HEK293 (cell line): ENCODE measurements at regions not wholly inside any gene's neighbourhood (a gene's known extent, or its start where the extent isn't known, plus 50 kb on each side); places are given as distances from the start of the nearest gene placed in this dataset.
A peak's percentile ranks its signal among the peaks of the same experiment; 100 is the strongest.

Experiments used
- GFI1B ChIP-seq: fragments of 450-650 bp; formaldehyde crosslinking; IDR thresholded peaks from 2 replicates; pipeline ENCODE4 v1.5.1; 2016; ENCODE audit warnings: missing biosample characterization, missing genetic modification characterization
- GLI4 ChIP-seq: fragments of 450-650 bp; formaldehyde crosslinking; IDR thresholded peaks from 2 replicates; pipeline ENCODE4 v1.5.1; 2016; ENCODE audit warnings: missing biosample characterization, missing genetic modification characterization
- HOXA7 ChIP-seq: sonication (generic); formaldehyde crosslinking; IDR thresholded peaks from 2 replicates; pipeline ENCODE4 v1.8.1; 2022; ENCODE audit warnings: missing genetic modification reagents, borderline replicate concordance
- IKZF3 ChIP-seq: fragments of 450-650 bp; IDR thresholded peaks from 2 replicates; pipeline ENCODE4 v1.5.0; 2018; ENCODE audit warnings: missing biosample characterization, mild to moderate bottlenecking, missing genetic modification characterization, moderate library complexity
- OSR2 ChIP-seq: fragments of 450-650 bp; formaldehyde crosslinking; IDR thresholded peaks from 2 replicates; pipeline ENCODE4 v1.5.1; 2016; ENCODE audit warnings: missing biosample characterization, missing genetic modification characterization
- SP7 ChIP-seq: fragments of 450-650 bp; formaldehyde crosslinking; IDR thresholded peaks from 2 replicates; pipeline ENCODE4 v1.5.1; 2016; ENCODE audit warnings: missing biosample characterization, missing genetic modification characterization
- YY2 ChIP-seq: fragments of 450-650 bp; formaldehyde crosslinking; IDR thresholded peaks from 2 replicates; pipeline ENCODE4 v1.5.1; 2016; ENCODE audit warnings: missing biosample characterization, missing genetic modification characterization
- ZFP69B ChIP-seq: fragments of 450-650 bp; formaldehyde crosslinking; IDR thresholded peaks from 2 replicates; pipeline ENCODE4 v1.5.1; 2016; ENCODE audit warnings: missing biosample characterization, missing genetic modification characterization
- ZIC2 ChIP-seq: fragments of 450-650 bp; formaldehyde crosslinking; IDR thresholded peaks from 2 replicates; pipeline ENCODE4 v1.5.1; 2016; ENCODE audit warnings: missing biosample characterization, missing genetic modification characterization
- ZNF112 ChIP-seq: fragments of 450-650 bp; formaldehyde crosslinking; IDR thresholded peaks from 2 replicates; pipeline ENCODE4 v1.5.0; 2017; ENCODE audit warnings: missing biosample characterization, missing genetic modification characterization
- ZNF114 ChIP-seq: fragments of 450-650 bp; formaldehyde crosslinking; IDR thresholded peaks from 2 replicates; pipeline ENCODE4 v1.5.0; 2017; ENCODE audit warnings: missing biosample characterization, missing genetic modification characterization
- ZNF174 ChIP-seq: fragments of 450-650 bp; formaldehyde crosslinking; IDR thresholded peaks from 2 replicates; pipeline ENCODE4 v1.5.0; 2017; ENCODE audit warnings: missing biosample characterization, mild to moderate bottlenecking, missing genetic modification characterization
- ZNF175 ChIP-seq: fragments of 450-650 bp; formaldehyde crosslinking; IDR thresholded peaks from 2 replicates; pipeline ENCODE4 v1.5.1; 2016; ENCODE audit warnings: missing biosample characterization, missing genetic modification characterization
- ZNF184 ChIP-seq: fragments of 450-650 bp; IDR thresholded peaks from 2 replicates; pipeline ENCODE4 v1.5.1; 2018; ENCODE audit warnings: missing biosample characterization, mild to moderate bottlenecking, missing genetic modification characterization
- ZNF335 ChIP-seq: fragments of 450-650 bp; formaldehyde crosslinking; conservative IDR thresholded peaks from 2 replicates; pipeline ENCODE4 v1.5.1; 2016; ENCODE audit warnings: missing biosample characterization, missing genetic modification characterization
- ZNF341 ChIP-seq: fragments of 450-650 bp; formaldehyde crosslinking; IDR thresholded peaks from 2 replicates; pipeline ENCODE4; 2016; ENCODE audit warnings: low read depth, missing biosample characterization, missing genetic modification characterization
- ZNF350 ChIP-seq: fragments of 450-650 bp; formaldehyde crosslinking; IDR thresholded peaks from 2 replicates; pipeline ENCODE4 v1.5.0; 2017; ENCODE audit warnings: missing biosample characterization, mild to moderate bottlenecking, missing genetic modification characterization
- ZNF391 ChIP-seq: fragments of 450-650 bp; formaldehyde crosslinking; IDR thresholded peaks from 2 replicates; pipeline ENCODE4 v1.5.1; 2016; ENCODE audit warnings: low read depth, missing biosample characterization, missing genetic modification characterization, borderline replicate concordance
- ZNF404 ChIP-seq: fragments of 450-650 bp; formaldehyde crosslinking; IDR thresholded peaks from 2 replicates; pipeline ENCODE4 v1.5.1; 2017; ENCODE audit warnings: missing biosample characterization, missing genetic modification characterization
- ZNF473 ChIP-seq: fragments of 450-650 bp; formaldehyde crosslinking; IDR thresholded peaks from 2 replicates; pipeline ENCODE4 v1.5.1; 2017; ENCODE audit warnings: missing biosample characterization, missing genetic modification characterization
- ZNF514 ChIP-seq: fragments of 450-650 bp; formaldehyde crosslinking; IDR thresholded peaks from 2 replicates; pipeline ENCODE4 v1.5.1; 2016; ENCODE audit warnings: missing biosample characterization, missing genetic modification characterization
- ZNF560 ChIP-seq: fragments of 450-650 bp; formaldehyde crosslinking; IDR thresholded peaks from 2 replicates; pipeline ENCODE4 v1.5.1; 2017; ENCODE audit warnings: missing biosample characterization, missing genetic modification characterization, borderline replicate concordance
- ZNF600 ChIP-seq: fragments of 450-650 bp; formaldehyde crosslinking; IDR thresholded peaks from 2 replicates; pipeline ENCODE4 v1.5.1; 2016; ENCODE audit warnings: missing biosample characterization, missing genetic modification characterization
- ZNF610 ChIP-seq: fragments of 450-650 bp; formaldehyde crosslinking; IDR thresholded peaks from 2 replicates; pipeline ENCODE4 v1.5.1; 2016; ENCODE audit warnings: missing biosample characterization, missing genetic modification characterization, borderline replicate concordance
- ZNF654 ChIP-seq: fragments of 450-650 bp; formaldehyde crosslinking; IDR thresholded peaks from 2 replicates; pipeline ENCODE4 v1.5.1; 2016; ENCODE audit warnings: low read depth, missing biosample characterization, missing genetic modification characterization
- ZNF660 ChIP-seq: fragments of 450-650 bp; IDR thresholded peaks from 2 replicates; pipeline ENCODE4 v1.5.1; 2018; ENCODE audit warnings: missing biosample characterization, mild to moderate bottlenecking, missing genetic modification characterization
- ZNF677 ChIP-seq: fragments of 450-650 bp; IDR thresholded peaks from 2 replicates; pipeline ENCODE4 v1.5.0; 2018; ENCODE audit warnings: missing biosample characterization, mild to moderate bottlenecking, missing genetic modification characterization, moderate library complexity
- ZNF776 ChIP-seq: fragments of 450-650 bp; formaldehyde crosslinking; IDR thresholded peaks from 2 replicates; pipeline ENCODE4 v1.5.0; 2017; ENCODE audit warnings: missing biosample characterization, missing genetic modification characterization, borderline replicate concordance
- ZNF791 ChIP-seq: fragments of 450-650 bp; formaldehyde crosslinking; IDR thresholded peaks from 2 replicates; pipeline ENCODE4 v1.5.1; 2016; ENCODE audit warnings: missing biosample characterization, missing genetic modification characterization
- ZXDB ChIP-seq: fragments of 450-650 bp; formaldehyde crosslinking; IDR thresholded peaks from 2 replicates; pipeline ENCODE4 v1.5.1; 2016; ENCODE audit warnings: missing biosample characterization, missing genetic modification characterization
- TF ChIP-seq, protein P1 (sequence below): fragments of 450-650 bp; formaldehyde crosslinking; IDR thresholded peaks from 2 replicates; pipeline ENCODE4 v1.5.1; 2017; ENCODE audit warnings: missing biosample characterization, missing genetic modification characterization
- TF ChIP-seq, protein P2 (sequence below): fragments of 450-650 bp; formaldehyde crosslinking; IDR thresholded peaks from 2 replicates; pipeline ENCODE4 v1.5.1; 2016; ENCODE audit warnings: missing biosample characterization, missing genetic modification characterization
- TF ChIP-seq, protein P3 (sequence below): fragments of 450-650 bp; formaldehyde crosslinking; IDR thresholded peaks from 2 replicates; pipeline ENCODE4 v1.5.1; 2016; ENCODE audit warnings: missing biosample characterization, missing genetic modification characterization
- TF ChIP-seq, protein P4 (sequence below): fragments of 450-650 bp; formaldehyde crosslinking; IDR thresholded peaks from 2 replicates; pipeline ENCODE4 v1.5.1; 2017; ENCODE audit warnings: missing biosample characterization, mild to moderate bottlenecking, missing genetic modification characterization, moderate library complexity

DNA sequence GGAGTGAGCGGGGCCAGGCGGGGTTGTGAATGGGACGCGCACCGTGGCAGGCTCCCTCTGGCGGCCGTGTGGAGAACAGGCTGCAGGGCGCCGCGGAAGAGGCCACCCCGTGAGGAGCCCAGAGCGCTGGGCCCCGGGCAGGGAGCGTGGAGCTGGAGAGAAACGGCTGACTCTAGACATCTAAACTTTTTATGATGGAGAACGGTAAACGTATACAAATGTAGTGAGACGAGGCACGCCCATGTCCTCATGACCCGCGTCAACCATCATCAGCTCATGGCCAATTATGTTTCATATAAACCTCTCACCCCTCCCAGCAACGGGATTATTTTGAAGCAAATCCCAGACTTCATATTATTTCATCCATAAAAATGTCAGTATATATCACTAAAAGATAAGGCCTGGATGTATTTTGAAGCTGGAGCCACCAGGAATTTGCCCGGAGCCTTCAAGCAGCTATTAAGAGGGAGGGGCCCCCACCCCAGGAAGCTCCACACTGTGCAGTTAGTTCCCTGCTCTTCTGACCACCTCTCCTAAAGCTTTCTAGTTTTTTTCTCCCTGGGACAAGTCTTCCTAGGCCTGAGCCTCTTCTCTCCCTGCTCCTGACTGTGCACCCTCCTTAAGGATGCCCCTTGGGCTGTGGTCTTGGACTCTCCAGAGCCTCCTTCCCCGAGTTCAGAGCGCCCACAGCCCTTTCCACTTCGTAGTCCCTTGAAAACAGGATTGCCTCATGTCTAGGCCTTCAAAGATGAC lies 149.5 kb downstream of the SMAD6 start (continued):
- TF ChIP-seq OSR2 (peak; percentile 67; the same call in 1 of the 2 replicates), ZNF473 (tag by site-specific recombination) (no peak), ZNF560 (tag by site-specific recombination) (no peak), ZIC2 (tag by site-specific recombination) (peak; percentile 78), GLI4 (tag by site-specific recombination) (no peak), ZNF654 (tag by site-specific recombination) (no peak), ZNF114 (no peak), ZNF660 (peak; percentile 96), ZNF350 (tag by site-specific recombination) (no peak), ZNF175 (tag by site-specific recombination) (no peak), ZNF404 (no peak), SP7 (tag by site-specific recombination) (peak; percentile 80), YY2 (tag by site-specific recombination) (peak; percentile 62; the same call in 1 of the 2 replicates), ZNF341 (tag by site-specific recombination) (peak; percentile 96), ZXDB (tag by site-specific recombination) (peak; percentile 67; the same call in 1 of the 2 replicates), ZNF184 (tag by site-specific recombination) (no peak), HOXA7 (no peak), ZNF112 (tag by site-specific recombination) (no peak), ZNF776 (tag by site-specific recombination) (no peak), IKZF3 (tag by site-specific recombination) (no peak), ZNF514 (tag by site-specific recombination) (no peak), ZFP69B (peak; percentile 97), ZNF174 (tag by site-specific recombination) (no peak), ZNF391 (tag by site-specific recombination) (no peak), ZNF677 (tag by site-specific recombination) (no peak), ZNF335 (tag by site-specific recombination) (peak; percentile 64), ZNF610 (tag by site-specific recombination) (peak; percentile 85), GFI1B (no peak), ZNF600 (no peak; the same call in 1 of the 2 replicates), ZNF791 (tag by site-specific recombination) (no peak)
- TF ChIP-seq, protein P1, sequence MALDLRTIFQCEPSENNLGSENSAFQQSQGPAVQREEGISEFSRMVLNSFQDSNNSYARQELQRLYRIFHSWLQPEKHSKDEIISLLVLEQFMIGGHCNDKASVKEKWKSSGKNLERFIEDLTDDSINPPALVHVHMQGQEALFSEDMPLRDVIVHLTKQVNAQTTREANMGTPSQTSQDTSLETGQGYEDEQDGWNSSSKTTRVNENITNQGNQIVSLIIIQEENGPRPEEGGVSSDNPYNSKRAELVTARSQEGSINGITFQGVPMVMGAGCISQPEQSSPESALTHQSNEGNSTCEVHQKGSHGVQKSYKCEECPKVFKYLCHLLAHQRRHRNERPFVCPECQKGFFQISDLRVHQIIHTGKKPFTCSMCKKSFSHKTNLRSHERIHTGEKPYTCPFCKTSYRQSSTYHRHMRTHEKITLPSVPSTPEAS (tag by site-specific recombination), result peak; percentile 54; the same call in 1 of the 2 replicates
- TF ChIP-seq, protein P2, sequence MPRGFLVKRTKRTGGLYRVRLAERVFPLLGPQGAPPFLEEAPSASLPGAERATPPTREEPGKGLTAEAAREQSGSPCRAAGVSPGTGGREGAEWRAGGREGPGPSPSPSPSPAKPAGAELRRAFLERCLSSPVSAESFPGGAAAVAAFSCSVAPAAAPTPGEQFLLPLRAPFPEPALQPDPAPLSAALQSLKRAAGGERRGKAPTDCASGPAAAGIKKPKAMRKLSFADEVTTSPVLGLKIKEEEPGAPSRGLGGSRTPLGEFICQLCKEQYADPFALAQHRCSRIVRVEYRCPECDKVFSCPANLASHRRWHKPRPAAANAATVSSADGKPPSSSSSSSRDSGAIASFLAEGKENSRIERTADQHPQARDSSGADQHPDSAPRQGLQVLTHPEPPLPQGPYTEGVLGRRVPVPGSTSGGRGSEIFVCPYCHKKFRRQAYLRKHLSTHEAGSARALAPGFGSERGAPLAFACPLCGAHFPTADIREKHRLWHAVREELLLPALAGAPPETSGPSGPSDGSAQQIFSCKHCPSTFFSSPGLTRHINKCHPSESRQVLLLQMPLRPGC (tag by site-specific recombination), result no peak
- TF ChIP-seq, protein P3, sequence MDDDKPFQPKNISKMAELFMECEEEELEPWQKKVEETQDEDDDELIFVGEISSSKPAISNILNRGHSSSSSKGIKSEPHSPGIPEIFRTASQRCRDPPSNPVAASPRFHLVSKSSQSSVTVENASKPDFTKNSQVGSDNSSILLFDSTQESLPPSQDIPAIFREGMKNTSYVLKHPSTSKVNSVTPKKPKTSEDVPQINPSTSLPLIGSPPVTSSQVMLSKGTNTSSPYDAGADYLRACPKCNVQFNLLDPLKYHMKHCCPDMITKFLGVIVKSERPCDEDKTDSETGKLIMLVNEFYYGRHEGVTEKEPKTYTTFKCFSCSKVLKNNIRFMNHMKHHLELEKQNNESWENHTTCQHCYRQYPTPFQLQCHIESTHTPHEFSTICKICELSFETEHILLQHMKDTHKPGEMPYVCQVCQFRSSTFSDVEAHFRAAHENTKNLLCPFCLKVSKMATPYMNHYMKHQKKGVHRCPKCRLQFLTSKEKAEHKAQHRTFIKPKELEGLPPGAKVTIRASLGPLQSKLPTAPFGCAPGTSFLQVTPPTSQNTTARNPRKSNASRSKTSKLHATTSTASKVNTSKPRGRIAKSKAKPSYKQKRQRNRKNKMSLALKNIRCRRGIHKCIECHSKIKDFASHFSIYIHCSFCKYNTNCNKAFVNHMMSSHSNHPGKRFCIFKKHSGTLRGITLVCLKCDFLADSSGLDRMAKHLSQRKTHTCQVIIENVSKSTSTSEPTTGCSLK (tag by site-specific recombination), result no peak
- TF ChIP-seq, protein P4, sequence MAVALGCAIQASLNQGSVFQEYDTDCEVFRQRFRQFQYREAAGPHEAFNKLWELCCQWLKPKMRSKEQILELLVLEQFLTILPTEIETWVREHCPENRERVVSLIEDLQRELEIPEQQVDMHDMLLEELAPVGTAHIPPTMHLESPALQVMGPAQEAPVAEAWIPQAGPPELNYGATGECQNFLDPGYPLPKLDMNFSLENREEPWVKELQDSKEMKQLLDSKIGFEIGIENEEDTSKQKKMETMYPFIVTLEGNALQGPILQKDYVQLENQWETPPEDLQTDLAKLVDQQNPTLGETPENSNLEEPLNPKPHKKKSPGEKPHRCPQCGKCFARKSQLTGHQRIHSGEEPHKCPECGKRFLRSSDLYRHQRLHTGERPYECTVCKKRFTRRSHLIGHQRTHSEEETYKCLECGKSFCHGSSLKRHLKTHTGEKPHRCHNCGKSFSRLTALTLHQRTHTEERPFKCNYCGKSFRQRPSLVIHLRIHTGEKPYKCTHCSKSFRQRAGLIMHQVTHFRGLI (tag by site-specific recombination), result no peak
